ENCODE measurements at regions not wholly inside any gene's neighbourhood (a gene's known extent, or its start where the extent isn't known, plus 50 kb on each side); places are given as distances from the start of the nearest gene placed in this dataset.
A peak's percentile ranks its signal among the peaks of the same experiment; 100 is the strongest.

DNA sequence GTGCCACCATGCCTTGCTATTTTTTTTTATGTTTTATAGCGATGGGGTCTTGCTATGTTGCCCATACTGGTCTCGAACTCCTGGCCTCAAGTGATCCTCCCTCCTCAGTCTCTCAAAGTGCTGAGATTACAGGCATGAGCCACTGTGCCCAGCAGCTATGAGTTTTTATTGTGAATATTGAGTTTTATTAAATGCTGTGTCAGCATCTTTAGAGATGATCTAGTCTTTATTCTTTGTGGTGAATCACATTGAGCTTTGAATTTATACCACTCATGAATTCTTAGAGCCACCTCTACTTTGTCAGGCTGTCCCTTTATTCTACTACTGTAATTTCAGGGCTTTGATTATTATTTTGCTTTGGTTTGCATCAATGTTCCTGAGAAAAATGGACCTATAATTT is 428.3 kb downstream of the BTBD3 start:
- Histone ChIP-seq H3K4me1 (ENCODE audit: insufficient read depth) (no peaks in the 10 kb centered on the region), H3K4me3 (ENCODE audit: low read depth, low read length) (no peak overlapping the region), H3K27ac (ENCODE audit: low read depth) (no peak overlapping the region), H3K36me3 (ENCODE audit: insufficient read depth) (no peaks in the 10 kb centered on the region)
- WGBS, result 97% methylated on average over 2 of the region's 2 CpGs
- no peak for DNase-seq (ENCODE audit: extremely low spot score)

DNA sequence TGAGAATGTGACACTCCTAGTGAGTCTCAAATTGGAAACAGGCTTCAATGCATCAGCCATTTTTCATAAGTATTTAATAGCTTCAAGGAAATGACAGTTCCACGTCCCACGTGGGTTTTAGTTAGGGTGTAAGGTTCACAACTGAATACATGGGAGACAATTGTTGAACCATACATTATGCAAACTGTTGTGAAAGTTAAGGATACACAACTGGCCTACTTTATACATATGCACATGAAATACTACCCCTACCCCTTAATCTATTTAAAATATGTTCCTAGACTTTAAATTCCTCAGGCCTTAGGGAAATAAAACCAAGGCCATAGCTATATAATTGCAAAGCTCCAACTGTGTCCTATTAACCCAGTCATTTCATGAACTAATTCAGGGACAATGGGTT is 436.1 kb downstream of the BTBD3 start:
- H3K4me1 ChIP-seq (ENCODE audit: insufficient read depth), result no peaks in the 10 kb centered on the region
- no peak for DNase-seq (ENCODE audit: extremely low spot score)
- no peak overlapping the region for H3K27ac ChIP-seq (ENCODE audit: low read depth)
- H3K36me3 ChIP-seq (ENCODE audit: insufficient read depth), result no peaks in the 10 kb centered on the region
- H3K4me3 ChIP-seq (ENCODE audit: low read depth, low read length), result no peak overlapping the region
- WGBS, result 69% methylated on average over 2 of the region's 2 CpGs

DNA sequence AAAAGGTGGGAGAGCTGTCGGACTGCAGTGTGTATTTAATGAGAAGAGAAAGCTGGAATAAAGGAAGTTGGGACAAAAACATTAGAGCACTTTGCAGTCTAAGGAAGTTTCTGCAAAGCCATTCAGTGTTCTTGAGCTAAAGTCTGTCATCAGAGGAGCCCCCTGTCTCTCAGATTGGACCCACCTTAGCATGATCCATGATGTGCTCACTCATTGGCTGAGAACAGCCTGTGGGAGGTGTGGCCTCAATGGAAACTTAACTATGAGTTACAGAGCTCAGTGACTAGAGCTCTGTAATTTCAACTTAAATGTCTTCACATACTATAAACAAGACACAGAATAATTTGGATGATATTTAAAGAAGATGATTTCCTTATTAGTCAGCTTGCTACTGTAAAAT is 437.0 kb downstream of the BTBD3 start:
- WGBS, result 35% methylated on average over 1 of the region's 1 CpG
- DNase-seq (ENCODE audit: extremely low spot score), result no peak
- H3K36me3 ChIP-seq (ENCODE audit: insufficient read depth), result no peaks in the 10 kb centered on the region

DNA sequence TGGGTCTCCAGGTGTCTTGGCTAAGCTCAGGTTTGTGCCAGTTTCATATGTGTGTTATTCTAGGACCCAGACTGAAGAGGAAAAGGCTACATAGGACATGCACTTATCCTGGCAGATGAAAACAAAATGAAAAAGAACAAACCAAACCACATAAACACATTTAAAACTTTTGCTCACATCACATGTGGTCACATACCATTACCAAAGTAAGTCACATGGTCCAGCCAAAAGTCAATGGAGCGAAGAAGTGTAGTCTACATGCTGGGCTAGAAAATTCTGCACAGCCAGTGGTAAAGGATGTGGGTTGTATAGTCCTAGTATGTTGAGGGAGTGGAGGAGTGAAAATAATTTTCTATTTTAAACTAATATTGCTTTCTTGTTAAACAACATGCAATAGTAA is 437.5 kb downstream of the BTBD3 start:
- H3K4me3 ChIP-seq (ENCODE audit: low read depth, low read length), result no peak overlapping the region
- WGBS, result 100% methylated on average over 1 of the region's 1 CpG
- H3K36me3 ChIP-seq (ENCODE audit: insufficient read depth), result no peaks in the 10 kb centered on the region
- no peak for DNase-seq (ENCODE audit: extremely low spot score)
- H3K27ac ChIP-seq (ENCODE audit: low read depth), result no peak overlapping the region
- no peaks in the 10 kb centered on the region for H3K4me1 ChIP-seq (ENCODE audit: insufficient read depth)

More for the DNA sequence above, 437.0 kb downstream of the BTBD3 start:
- Histone ChIP-seq H3K27ac (ENCODE audit: low read depth) (no peak overlapping the region), H3K4me1 (ENCODE audit: insufficient read depth) (no peaks in the 10 kb centered on the region), H3K4me3 (ENCODE audit: low read depth, low read length) (no peak overlapping the region)

DNA sequence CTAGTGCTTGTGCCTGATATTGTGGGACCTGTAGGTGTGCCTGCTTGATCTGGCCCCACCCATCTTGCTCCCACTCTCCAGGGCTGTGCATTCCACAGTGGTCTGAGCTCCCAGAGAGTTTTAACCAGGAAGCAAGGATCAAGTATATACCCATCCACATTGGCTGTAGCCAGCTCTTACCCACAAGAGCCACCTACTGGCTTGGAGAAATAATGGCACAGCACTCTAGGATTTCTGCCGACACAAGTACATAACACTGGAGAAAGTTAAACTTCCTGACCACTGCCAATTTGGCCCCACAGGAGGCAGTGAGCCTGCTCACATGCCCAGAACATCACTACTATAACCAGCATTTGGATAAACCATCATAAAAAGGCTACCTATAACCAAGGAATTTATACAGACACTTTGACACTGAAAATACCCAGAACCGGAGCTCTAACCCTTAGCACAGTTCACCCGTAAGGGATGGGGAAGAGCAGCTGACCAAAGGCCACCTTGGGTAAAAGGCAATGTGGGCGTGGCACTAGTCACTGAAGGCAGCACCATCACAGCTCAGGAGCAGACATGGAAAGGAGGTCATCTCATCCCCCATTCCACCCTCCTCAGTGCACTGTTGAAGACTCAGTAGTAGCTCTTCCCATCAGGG is 440.4 kb downstream of the BTBD3 start:
- H3K27ac ChIP-seq (ENCODE audit: low read depth), result no peak overlapping the region
- DNase-seq (ENCODE audit: extremely low spot score), result no peak
- no peak overlapping the region for H3K4me3 ChIP-seq (ENCODE audit: low read depth, low read length)
- 90% methylated on average over 4 of the region's 4 CpGs for WGBS
- no peaks in the 10 kb centered on the region for H3K36me3 ChIP-seq (ENCODE audit: insufficient read depth)
- no peaks in the 10 kb centered on the region for H3K4me1 ChIP-seq (ENCODE audit: insufficient read depth)

DNA sequence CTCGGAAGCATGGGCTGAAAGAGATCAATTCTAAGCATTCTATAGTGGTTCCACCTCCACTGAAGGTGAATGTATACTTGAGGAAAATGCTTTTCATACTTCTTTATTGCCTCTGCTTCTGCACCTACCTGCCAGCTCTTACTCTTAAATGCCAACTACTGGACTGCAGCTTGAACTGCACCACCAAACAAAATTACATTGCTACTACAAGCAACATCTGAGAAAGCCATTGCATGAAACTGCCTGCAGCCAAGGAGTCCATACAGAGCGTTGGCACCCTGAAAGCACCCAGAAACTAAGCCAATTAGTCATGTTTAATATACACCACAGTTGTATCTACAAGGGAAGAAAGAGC is 440.9 kb downstream of the BTBD3 start:
- H3K27ac ChIP-seq (ENCODE audit: low read depth), result no peak overlapping the region
- no peaks in the 10 kb centered on the region for H3K36me3 ChIP-seq (ENCODE audit: insufficient read depth)
- no peak overlapping the region for H3K4me3 ChIP-seq (ENCODE audit: low read depth, low read length)
- no peak for DNase-seq (ENCODE audit: extremely low spot score)
- no peaks in the 10 kb centered on the region for H3K4me1 ChIP-seq (ENCODE audit: insufficient read depth)
- 92% methylated on average over 2 of the region's 2 CpGs for WGBS

DNA sequence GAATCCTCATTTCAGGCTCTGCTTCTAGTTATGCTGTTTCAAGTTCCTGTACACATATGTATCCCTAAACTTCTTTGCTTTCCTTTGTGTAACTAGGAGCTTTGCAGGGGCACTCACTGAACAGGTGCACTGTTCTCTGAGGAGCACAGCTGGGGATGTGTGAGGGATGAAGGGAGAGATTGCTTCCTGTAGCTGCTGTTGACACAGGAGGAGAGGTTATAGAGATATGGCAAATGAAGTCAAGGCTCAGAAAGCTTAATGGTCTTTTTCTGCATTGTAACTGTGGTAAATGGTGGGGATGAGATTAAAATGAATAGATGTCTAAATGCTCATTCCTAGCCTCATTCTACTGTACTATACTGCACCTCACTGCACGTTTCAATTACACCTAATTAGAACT is 454.3 kb downstream of the BTBD3 start:
- no peak overlapping the region for H3K27ac ChIP-seq (ENCODE audit: low read depth)
- no peak overlapping the region for H3K4me3 ChIP-seq (ENCODE audit: low read depth, low read length)
- DNase-seq (ENCODE audit: extremely low spot score), result no peak
- no peaks in the 10 kb centered on the region for H3K4me1 ChIP-seq (ENCODE audit: insufficient read depth)
- H3K36me3 ChIP-seq (ENCODE audit: insufficient read depth), result no peaks in the 10 kb centered on the region
- WGBS, result 69% methylated on average over 1 of the region's 1 CpG

DNA sequence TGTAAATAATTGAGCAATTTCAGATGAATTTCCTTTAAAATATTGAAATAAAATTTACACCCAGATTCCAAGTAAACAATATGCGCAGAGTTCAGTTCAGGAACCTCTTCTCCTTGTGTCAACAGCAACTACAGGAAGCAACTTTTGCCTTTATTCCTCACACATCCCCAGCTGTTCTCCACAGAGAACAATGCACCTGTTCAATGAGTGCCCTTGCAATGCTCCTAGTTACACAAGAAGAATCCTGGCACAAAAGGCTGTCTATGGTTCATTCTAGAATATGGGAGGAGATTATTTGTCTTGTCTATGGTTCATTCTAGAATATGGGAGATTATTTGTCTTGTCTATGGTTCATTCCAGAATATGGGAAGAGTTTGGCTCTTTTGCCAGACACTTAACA is 454.9 kb downstream of the BTBD3 start:
- 77% methylated on average over 1 of the region's 1 CpG for WGBS
- DNase-seq (ENCODE audit: extremely low spot score), result no peak
- no peak overlapping the region for H3K4me3 ChIP-seq (ENCODE audit: low read depth, low read length)
- H3K27ac ChIP-seq (ENCODE audit: low read depth), result no peak overlapping the region
- no peaks in the 10 kb centered on the region for H3K36me3 ChIP-seq (ENCODE audit: insufficient read depth)
- H3K4me1 ChIP-seq (ENCODE audit: insufficient read depth), result no peaks in the 10 kb centered on the region

DNA sequence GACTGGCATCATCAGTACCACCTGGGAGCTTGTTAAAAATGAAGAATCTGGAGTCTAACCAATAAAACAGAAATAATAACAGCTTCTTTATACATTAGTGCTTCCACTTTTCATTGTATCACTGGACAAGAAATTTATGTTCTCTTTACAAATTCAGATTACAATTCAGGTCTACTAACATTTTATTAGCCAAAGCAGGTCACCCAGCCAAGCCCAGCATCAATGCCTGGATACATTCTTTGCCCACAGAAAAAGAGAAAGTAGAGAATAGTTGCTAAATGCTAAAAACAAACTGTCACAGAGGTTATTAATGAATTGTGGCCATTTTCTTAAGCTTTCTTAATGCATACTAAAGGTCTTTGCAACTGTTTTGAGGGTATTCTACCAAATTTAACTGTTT is 458.3 kb downstream of the BTBD3 start:
- DNase-seq (ENCODE audit: extremely low spot score), result no peak
- no peaks in the 10 kb centered on the region for H3K36me3 ChIP-seq (ENCODE audit: insufficient read depth)
- H3K4me3 ChIP-seq (ENCODE audit: low read depth, low read length), result no peak overlapping the region
- H3K4me1 ChIP-seq (ENCODE audit: insufficient read depth), result no peaks in the 10 kb centered on the region
- H3K27ac ChIP-seq (ENCODE audit: low read depth), result no peak overlapping the region

DNA sequence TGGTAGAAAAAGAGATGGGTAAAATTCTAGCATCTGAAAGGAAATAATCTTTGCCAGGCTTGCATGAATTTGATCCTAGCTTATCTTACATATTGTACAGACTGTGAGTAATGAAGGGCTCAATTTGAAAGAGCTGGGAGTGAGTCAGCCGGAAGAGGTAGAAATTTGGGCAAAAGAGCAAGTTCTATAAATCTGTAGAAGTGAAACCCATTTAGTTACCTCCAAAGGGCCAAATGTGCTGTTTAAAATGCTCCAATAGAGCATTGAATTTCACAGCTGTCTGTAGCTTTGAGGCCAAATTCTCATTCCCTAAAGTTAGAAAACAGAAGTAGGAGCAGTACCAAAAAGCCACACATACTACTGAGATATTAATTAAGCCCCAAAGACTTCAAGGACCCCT is 466.1 kb downstream of the BTBD3 start:
- Histone ChIP-seq H3K4me3 (ENCODE audit: low read depth, low read length) (no peak overlapping the region), H3K27ac (ENCODE audit: low read depth) (peak overlapping the region; percentile 16), H3K36me3 (ENCODE audit: insufficient read depth) (no peaks in the 10 kb centered on the region), H3K4me1 (ENCODE audit: insufficient read depth) (peaks cover 2% of the 10 kb centered on the region)
- DNase-seq (ENCODE audit: extremely low spot score), result peak; percentile 29
- WGBS, result 35% methylated on average over 1 of the region's 1 CpG

DNA sequence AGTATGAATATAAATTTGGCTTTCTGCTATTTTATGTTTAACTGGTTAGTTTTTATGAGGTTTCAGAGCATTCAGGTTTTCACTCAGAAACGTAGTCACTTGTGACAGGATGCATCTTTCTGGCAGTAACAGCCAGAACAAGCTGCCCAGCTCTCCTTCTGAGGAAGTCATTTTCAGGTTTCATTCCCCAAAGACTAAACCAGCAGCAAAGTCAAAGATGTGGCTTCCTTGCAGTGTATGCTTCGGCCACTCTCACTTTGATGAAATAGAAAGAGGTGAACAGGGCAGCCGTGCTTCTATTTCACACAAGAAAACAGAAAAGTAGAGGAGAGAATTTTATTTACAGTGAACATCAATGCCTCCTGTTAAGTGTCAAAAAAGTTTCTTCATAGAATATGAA is 469.1 kb downstream of the BTBD3 start:
- Histone ChIP-seq H3K36me3 (ENCODE audit: insufficient read depth) (no peaks in the 10 kb centered on the region), H3K27ac (ENCODE audit: low read depth) (no peak overlapping the region), H3K4me1 (ENCODE audit: insufficient read depth) (peaks cover 2% of the 10 kb centered on the region), H3K4me3 (ENCODE audit: low read depth, low read length) (no peak overlapping the region)
- DNase-seq (ENCODE audit: extremely low spot score), result no peak
- WGBS, result 78% methylated on average over 3 of the region's 3 CpGs

DNA sequence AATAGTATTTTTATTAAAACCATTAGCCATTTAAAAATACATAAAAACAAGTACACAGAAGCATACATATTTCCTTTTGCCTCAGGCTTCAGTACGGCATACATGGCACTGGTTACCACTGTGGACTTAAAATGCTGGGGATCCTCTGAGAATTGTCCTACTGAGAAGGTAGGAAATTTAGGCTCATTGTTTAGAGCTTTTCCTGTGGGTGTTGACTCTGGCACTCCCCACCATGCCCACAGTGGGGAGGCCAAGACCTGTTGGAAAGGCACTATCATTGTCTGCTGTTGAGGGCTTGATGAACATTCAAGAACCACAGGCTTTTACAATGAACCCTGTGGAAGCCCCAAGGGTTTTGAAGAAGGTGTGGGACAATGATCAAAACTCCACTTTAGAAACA is 473.4 kb downstream of the BTBD3 start:
- whole genome bisulfite sequencing, result 87% methylated on average over 1 of the region's 1 CpG
- Histone ChIP-seq H3K36me3 (ENCODE audit: insufficient read depth) (no peaks in the 10 kb centered on the region), H3K27ac (ENCODE audit: low read depth) (no peak overlapping the region), H3K4me1 (ENCODE audit: insufficient read depth) (peaks cover 1% of the 10 kb centered on the region), H3K4me3 (ENCODE audit: low read depth, low read length) (no peak overlapping the region)
- DNase-seq (ENCODE audit: extremely low spot score), result no peak

DNA sequence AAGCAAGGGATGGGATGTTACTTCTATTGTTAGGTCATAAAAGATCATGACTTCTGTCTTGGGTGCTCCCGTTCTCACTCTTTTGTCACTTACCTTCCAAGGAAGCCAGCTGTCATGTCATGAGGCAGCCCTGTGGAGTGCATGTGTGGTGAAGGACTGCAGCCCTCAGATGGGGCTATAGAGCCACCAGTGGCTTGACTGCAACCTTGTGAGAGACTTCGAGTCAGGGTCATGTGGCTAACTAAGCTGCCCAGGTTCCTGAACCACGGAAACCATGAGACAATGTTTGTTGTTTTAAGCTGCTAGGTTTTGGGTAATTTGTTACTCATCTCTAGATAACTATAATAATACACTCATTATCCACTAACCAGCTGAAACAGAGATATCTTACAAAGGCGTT is 477.1 kb downstream of the BTBD3 start:
- DNase-seq (ENCODE audit: extremely low spot score), result no peak
- WGBS, result 62% methylated on average over 4 of the region's 4 CpGs
- H3K4me1 ChIP-seq (ENCODE audit: insufficient read depth), result peaks cover 1% of the 10 kb centered on the region
- no peaks in the 10 kb centered on the region for H3K36me3 ChIP-seq (ENCODE audit: insufficient read depth)
- H3K4me3 ChIP-seq (ENCODE audit: low read depth, low read length), result no peak overlapping the region
- no peak overlapping the region for H3K27ac ChIP-seq (ENCODE audit: low read depth)

DNA sequence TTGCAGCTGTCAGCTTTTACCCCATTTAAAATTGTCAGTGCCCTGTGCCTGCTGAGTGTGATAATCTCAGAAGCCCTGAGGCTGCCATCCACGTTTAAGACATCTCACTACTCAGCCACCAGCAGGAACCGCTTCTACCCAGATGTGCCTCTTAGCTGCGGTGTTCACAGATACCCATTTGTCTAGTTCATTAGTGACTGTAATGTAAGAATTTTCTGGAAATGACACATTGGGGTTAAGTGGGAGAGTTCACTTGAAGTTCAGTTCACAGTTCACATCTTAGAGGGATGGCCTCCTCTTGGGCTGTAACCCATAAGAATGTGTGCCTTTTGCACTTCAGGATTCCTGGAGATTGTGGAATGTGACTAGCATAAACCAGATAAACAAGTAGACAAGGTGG is 477.7 kb downstream of the BTBD3 start:
- Histone ChIP-seq H3K36me3 (ENCODE audit: insufficient read depth) (no peaks in the 10 kb centered on the region), H3K4me1 (ENCODE audit: insufficient read depth) (peaks cover 1% of the 10 kb centered on the region), H3K4me3 (ENCODE audit: low read depth, low read length) (no peak overlapping the region), H3K27ac (ENCODE audit: low read depth) (no peak overlapping the region)
- 81% methylated on average over 3 of the region's 3 CpGs for WGBS
- no peak for DNase-seq (ENCODE audit: extremely low spot score)

DNA sequence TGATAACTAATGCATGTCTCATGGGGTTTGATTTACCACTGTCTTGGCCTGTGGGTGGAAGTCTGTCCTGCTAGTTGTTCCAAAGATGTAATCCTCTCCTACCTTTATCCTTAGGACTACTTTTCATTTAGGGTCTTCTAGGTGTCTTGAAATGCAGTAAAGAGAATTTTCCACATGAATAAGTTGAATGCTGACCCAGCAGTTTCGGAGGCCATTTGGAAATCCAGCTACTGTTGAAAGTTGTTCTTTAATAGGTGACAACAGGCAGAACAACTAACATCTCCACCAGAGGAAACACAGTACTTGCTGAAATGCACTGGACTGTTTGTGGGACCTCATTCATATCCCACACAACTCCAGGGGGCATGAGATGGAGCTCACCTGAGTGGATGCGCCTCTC is 478.1 kb downstream of the BTBD3 start:
- 94% methylated on average over 2 of the region's 2 CpGs for WGBS
- DNase-seq (ENCODE audit: extremely low spot score), result no peak
- Histone ChIP-seq H3K36me3 (ENCODE audit: insufficient read depth) (no peaks in the 10 kb centered on the region), H3K4me1 (ENCODE audit: insufficient read depth) (peaks cover 1% of the 10 kb centered on the region), H3K27ac (ENCODE audit: low read depth) (no peak overlapping the region), H3K4me3 (ENCODE audit: low read depth, low read length) (no peak overlapping the region)

Measured in urinary bladder (tissue), 3 donors.